ENCODE measurements at regions not wholly inside any gene's neighbourhood (a gene's known extent, or its start where the extent isn't known, plus 50 kb on each side); places are given as distances from the start of the nearest gene placed in this dataset.

GRCh38 chr6:9564021-9564420, 850.9 kb downstream of the TFAP2A start:
- DNase-seq, result no peak

GRCh38 chr6:9563568-9563967, 851.3 kb downstream of the TFAP2A start:
- DNase-seq, result no peak

- DNase-seq, result no peak
These were observed 860.1 kb downstream of the TFAP2A start for GRCh38 chr6:9554806-9555205.

- no peak for DNase-seq
These were observed 860.6 kb downstream of the TFAP2A start for GRCh38 chr6:9554323-9554722.

GRCh38 chr6:9553002-9553401, 861.9 kb downstream of the TFAP2A start:
- DNase-seq, result no peak

GRCh38 chr6:9543649-9544048, 871.2 kb downstream of the TFAP2A start:
- no peak for DNase-seq

GRCh38 chr6:9540534-9541126, 874.2 kb downstream of the TFAP2A start:
- DNase-seq, result no peak

- no peak for DNase-seq
These were observed 874.7 kb downstream of the TFAP2A start for GRCh38 chr6:9540126-9540525.

GRCh38 chr6:9539231-9539755, 875.6 kb downstream of the TFAP2A start:
- DNase-seq, result no peak

- no peak for DNase-seq
These were observed 877.5 kb downstream of the TFAP2A start for GRCh38 chr6:9537381-9537780.

- DNase-seq, result no peak
These were observed 879.8 kb downstream of the TFAP2A start for GRCh38 chr6:9535106-9535505.

- DNase-seq, result no peak
These were observed 882.0 kb downstream of the TFAP2A start for GRCh38 chr6:9532621-9533557.

GRCh38 chr6:9527679-9528286, 887.1 kb downstream of the TFAP2A start:
- no peak for DNase-seq

- DNase-seq, result no peak
These were observed 891.4 kb downstream of the TFAP2A start for GRCh38 chr6:9523462-9523861.

GRCh38 chr6:9522101-9522500, 892.8 kb downstream of the TFAP2A start:
- DNase-seq, result no peak

- DNase-seq, result no peak
These were observed 893.7 kb downstream of the TFAP2A start for GRCh38 chr6:9521152-9521530.

GRCh38 chr6:9520417-9521151, 894.3 kb downstream of the TFAP2A start:
- no peak for DNase-seq

- no peak for DNase-seq
These were observed 896.4 kb downstream of the TFAP2A start for GRCh38 chr6:9518431-9518830.

GRCh38 chr6:9517806-9518205, 897.1 kb downstream of the TFAP2A start:
- DNase-seq, result no peak

- no peak for DNase-seq
These were observed 899.0 kb downstream of the TFAP2A start for GRCh38 chr6:9515633-9516606.

- DNase-seq, result no peak
These were observed 900.7 kb downstream of the TFAP2A start for GRCh38 chr6:9514146-9514545.

- DNase-seq, result no peak
These were observed 903.7 kb downstream of the TFAP2A start for GRCh38 chr6:9511157-9511556.

Data from NCI-H187 treated with DMSO at 0.1 percent for 48 hours (cell line).